Stimulated activated CD4-positive, alpha-beta T cell treated with anti-CD3 and anti-CD28 coated beads, TNF-alpha, amount 100 ng/mL, for 4 hours (primary cell): ENCODE measurements at regions not wholly inside any gene's neighbourhood (a gene's known extent, or its start where the extent isn't known, plus 50 kb on each side); places are given as distances from the start of the nearest gene placed in this dataset.

Experiments
- DNase-seq, 3 experiments: peaks; one replicate each; pipeline ENCODE4 v3.0.0-alpha.2; 2020; ENCODE audit warnings: low read depth in 3 of 3

DNA sequence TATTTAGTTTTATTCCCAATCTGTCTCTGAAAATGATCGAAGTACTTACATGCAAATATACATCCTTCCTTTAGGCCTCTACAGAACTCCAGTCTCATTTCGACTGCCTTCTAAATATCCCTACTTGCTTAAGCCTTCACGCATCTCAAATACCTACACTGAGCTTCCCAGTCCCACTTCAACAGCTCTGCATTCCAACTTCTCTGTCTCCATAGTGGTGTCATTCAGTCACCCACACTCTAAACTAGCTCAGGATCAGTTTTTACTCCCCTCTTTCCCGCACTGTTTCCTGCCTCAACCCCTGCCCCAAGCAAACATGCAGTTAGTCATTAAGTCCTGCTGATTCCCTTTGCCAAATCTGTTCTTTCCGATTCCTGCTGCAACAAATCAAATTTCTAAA lies 91.8 kb upstream of the PREP start:
- DNase-seq, result no peak

DNA sequence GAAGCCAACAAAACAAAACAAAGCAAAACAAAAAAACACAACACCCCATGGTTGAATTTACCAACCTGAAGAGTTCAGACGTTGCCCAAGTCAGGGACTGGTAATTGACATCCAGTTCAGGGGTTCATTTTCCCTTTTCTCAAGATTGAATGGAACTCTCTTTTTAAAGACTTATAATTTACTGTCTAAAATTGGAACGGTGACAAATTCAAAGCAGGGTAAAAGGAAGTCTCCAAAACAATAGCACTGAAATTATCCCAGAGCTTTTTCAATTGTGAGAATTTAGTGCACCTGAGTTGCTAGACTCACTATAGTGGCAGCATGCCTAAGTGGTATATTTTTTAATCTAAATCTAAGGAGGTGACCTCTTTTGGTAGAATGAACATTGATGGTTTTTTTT lies 90.9 kb upstream of the PREP start:
- no peak for DNase-seq

DNA sequence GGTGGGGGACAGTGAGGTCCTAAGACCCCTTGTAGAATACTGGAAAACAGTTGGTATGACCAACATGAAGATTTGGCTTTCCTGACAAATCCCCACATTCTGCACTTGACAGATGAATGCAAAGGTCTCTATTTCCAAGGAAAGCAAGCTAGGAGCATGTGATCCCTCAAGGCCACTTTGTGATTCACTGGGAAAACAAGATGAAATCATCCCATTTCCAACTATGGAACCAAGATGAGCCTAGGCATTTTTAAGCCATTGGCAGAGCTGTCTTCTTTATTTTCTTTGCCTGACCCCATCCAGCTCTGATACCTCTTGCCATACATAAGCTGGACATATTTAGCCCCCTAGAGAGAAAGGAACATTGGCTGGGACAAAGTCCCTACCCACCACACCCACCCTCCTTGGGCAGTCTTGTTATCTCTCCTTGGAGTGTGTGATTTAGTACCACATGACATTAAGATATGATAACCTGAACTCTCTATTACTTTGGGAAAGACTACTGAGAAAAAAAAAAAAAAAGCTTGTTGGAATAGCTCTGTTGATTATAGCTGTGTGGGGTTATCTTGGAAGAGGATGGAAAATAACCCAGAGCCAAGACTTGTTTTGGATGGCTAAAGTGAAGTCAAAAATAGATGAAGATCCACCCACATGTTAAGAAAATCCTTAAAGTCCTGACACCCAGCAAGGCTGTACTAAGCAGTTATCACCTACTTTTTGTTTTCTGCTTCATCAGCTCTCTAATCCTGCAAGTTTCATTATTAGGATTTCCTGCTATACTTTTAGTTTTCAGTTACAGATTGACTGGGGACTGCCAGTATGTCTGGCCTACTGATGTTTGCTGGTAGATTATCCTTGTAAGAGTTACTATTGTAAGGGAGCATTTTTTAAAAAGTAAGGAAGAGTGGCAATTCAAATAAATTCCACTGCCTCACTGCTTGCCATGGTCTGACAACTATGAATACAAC lies 90.1 kb upstream of the PREP start:
- no peak for DNase-seq

DNA sequence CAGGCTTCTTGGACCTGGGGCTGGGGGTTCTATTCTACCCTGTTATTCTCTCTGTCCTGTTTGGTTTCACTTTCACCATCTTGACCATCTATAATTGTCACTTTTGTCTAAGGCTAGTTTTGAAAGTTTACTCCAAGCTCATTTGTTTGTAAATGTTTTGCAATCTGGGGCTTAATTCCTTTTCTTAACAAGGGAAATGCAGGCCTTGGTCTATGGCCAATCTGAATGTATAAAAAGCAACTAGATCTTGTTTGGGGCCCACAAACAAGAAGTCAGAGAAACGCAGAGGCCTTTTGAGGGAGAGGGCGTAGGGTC lies 86.3 kb upstream of the PREP start:
- DNase-seq, result no peak

DNA sequence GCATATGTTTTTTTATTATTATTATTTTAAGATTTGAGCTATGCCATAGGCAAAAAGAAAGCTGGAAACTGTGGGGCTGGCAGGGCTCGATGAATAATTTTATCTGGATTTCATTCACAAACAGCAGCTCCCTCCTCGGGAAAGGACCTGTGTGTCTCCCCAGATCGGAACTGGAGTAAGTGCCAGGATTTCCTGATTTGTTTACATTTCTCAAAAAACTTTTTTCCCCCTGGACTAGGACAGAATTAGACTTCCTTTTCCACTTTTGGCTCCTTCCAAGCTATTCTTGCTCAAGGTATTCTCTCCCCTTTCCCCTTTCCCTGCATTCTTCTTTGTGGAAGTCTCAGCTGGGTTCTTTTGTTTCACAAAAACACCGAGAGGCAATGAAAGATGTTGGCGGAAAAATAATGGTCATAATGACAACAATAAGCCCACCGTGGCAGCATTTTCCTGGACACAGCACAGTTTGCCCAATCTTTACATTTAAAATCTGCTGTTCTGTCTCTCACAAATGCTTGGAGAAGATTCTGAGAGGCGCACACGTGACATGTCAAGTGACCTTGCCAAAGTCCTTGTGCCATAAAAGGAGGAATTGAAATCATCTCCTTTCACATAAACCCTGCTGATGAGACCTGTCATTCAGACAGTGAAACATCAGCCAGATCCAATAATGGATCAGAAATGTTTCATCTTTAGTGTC lies 85.8 kb upstream of the PREP start:
- DNase-seq, result no peak

DNA sequence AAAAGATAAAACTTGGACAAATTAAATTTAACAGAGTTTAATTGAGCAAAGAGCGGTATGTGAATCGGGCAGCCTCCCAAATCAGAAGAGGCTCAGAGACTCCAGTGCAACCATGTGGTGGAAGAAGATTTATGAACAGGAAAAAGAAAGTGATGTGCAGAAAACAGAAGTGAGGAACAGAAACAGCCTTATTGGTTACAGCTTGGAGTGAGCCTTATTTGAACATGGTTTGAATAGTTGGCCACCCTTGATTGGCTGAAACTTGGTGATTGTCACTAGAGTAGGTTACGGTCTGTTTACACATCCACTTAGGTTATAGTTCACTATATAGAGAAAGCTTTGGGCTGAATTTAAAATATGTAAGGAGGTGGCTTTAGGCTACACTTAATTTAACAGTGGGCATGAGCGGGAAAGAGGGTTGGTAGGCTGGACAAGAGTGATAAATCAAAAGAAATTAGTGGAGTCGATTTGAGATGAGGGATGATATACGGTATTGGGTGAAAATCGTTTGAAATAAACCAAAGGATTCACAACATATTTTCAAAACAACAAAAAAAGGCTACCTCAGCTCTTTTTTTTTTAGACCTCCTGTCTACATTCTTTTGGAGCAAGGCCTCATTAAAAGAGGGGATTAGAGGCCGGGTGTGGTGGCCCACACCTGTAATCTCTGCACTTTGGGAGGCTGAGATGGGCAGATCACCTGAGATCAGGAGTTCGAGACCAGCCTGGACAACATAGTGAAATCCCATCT lies 84.3 kb upstream of the PREP start:
- DNase-seq, result no peak

DNA sequence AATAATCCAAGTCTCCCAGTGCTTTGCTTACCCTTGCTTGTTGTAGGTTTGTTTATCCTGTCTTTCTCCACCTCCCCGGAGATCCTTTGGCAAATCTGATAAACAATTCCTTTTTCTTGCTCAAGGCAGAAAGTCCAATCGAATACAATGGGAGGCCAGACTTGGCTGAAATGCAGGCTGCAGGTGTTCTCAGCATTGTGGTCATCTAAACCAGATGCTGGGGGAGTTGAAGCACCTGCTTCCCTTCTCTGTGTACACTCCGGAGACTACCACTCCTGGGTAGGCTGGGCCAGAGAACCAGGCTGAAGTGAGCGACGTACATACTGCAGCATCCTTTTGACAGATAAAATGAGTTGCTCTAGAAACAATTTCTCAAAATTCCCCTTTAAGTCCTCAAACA lies 82.6 kb upstream of the PREP start:
- no peak for DNase-seq

DNA sequence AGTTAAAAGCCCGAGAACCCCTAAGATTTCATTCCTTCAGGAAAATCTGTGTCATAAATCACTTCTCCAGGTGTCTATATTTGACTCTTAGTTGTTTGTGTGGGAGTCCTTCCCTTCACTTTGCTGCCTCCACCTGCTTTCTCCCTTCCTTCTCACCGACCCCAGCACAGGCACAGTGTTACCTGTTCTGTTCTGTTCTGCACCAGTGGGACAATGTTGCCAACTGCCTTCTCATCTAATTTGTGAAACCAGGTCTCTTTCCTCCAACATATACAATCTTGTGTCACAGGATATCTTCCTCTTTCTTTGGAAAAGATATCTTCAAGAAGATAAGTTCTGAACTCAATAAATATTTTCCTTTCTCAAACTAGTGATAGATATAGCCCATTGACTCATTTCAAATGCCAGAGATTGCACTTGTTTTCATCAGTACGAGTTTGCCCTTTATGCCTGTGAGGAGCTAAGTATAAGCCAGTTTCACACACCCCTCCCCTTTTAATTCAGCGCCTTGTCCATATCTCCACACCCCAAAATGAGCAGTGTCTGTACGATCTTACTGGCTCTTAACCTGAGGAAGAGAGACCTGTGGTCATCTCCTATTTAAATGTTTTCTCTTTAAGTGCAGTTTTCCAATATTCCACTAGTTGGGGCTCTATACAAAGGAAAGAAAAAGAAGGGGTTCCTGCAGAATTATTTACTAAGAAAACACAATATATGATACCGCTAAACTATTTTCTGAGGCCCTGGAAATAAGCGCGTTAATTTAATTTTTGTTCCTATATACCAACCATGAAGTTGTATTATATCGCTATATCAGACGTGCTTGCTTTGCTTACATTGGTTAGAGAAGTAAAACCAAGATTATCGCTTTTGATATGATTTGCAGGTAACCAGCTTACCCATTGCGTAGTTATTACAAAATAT lies 81.6 kb upstream of the PREP start:
- DNase-seq, result no peak

DNA sequence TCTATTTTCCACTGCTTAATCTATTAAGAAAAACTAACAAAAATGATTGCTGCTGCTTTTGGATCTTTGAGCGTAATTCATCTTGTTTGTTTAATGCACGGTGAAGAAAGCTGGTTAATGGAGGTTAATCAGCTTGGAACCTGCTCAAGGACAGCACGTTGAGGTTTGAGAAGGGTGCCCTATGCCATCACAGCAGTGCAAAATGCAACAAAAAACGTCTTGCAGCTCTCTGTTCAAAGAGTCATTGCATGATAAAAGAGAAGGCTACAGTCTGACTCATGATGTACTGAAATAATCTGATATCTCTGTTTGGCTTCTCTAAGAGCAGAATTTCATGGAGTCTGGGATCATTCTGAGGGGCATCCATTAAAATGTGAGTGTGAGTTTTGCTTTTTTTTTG lies 80.6 kb upstream of the PREP start:
- DNase-seq, result no peak

DNA sequence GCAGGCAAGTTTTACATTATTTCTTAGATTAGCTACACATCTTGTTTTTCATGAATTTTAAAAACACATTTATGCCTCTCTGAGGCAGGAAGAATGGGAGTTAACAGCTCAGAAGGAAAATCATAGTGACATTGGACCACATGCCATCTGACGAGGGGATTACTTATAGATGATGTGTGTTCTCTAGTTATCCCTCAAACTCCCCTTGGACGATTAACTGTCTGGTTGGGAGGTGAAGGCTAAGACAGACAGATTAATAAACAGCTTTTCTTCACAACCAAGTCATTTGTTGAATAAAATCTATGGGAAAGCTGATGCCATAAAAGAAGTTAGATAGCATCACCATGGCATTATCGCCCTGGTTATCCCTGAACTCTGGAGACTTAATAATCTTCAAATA lies 80.0 kb upstream of the PREP start:
- DNase-seq, result no peak

DNA sequence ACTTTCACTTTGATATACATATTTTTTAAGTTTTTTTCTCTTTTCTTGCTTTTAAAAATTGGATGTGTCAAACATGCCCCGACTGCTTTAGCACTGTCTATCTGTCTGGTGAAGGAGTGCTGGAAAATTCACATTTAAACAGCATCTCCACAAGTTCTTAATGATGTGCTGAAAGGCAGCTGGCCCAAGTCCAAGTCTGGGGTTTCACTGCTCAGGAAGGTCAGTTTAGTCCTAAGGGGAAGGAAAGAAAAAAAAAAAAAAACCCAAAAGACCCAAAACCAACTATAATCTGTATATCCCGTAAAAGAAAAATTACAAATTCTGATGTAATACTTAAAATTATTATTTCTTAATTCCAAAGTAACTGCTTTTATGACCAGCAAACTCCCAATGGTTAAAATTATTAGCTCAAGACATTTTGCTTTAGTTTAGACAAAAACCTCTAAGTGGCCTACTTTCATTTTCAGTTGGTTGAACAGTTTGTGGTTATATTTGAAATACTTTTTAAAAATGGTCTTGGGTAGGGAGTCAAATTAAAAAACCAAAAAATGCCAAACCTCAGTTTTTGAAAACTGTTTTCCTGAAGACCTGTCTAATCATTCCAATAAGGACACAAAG lies 79.5 kb upstream of the PREP start:
- DNase-seq, result no peak

DNA sequence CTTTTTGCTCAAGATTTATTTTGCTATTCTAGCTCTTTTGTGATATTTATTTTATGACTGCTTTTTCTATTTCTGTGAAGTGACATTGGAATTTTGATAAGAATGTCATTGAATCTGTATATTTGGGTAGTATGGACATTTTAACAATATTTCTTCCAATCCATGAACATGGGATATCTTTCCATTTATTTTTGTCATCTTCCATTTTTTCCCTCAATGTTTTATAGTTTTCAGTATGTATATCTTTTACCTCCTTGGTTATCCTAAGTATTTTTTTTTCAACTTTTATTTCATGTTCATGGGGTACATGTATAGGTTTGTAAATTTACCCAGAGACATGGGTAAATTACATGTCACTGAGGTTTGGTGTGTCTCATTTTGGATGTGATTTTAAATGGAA lies 74.1 kb upstream of the PREP start:
- DNase-seq, result no peak

DNA sequence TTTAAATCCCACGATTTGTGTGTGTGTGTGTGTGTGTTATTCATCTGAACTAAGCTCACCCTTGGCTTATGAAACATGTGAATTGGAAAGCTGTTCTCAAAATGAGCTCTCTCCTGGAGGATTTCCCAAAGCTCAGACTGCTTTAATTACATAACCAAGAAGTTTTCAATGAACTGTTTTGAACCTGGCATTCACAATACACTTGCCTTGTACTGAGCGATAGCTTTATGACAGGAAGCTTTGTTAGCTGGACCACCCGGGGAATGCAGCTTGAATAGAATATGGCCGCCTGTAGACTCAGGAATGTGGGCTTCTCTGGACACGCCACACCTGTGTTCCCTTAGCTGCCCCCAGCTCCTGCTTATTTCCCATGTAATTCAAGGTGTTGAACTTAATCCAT lies 71.4 kb upstream of the PREP start:
- no peak for DNase-seq

DNA sequence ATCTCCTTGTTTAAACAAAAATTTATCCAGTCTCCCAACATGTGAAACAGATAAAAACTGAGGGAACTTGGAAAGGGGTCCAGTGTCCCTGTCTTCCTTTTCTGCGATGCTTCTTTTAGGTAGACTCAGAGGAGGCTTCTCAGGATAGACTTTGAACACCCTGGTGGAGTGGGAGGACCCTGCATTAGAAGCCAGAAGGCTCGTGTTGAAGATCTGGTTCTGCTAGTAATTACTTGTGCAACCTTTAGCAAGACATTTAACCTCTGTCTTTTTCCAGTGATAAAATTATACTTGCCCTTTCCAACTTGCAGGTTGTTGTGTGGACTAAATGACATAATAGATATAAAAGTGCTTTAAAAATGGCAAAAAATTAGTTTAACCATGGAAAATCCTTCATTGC lies 67.1 kb upstream of the PREP start:
- DNase-seq, result no peak

DNA sequence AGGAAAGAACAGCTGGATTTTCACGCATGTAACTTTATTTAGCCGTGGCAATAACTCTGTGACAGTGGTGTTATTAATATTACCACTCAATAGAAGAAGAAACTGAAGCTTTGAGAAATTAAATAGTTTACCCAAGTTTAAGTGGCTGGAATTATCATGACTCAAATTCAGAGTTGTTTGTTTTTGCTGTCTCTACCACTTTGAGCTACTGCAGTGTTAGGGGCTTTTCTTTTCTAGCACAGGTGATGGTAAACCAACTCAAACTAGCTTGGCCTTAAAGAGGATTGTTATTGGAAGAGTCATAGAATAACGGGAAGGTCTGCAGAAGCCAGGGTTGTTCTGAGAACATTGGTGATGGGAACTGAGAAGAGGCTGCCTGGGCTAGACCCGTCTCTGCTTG lies 66.0 kb upstream of the PREP start:
- DNase-seq, result no peak

DNA sequence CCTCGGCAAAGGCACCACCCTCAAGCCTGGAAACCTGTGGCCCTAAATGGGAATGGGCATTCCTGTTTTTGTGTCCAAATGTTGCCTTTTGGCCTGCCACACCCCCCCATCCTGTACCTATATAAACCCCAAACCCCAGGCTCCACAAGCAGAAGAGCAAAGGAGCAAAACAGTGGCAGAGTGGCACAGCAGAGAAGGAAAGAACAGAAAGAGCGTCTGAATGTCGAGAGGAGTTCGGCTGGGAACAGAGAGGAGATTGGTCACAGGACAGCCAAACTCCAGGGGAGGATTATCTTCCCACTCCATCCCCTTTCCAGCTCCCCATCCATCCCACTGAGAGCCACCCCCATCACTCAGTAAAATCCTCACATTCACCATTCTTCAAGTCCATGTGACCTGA lies 58.0 kb upstream of the PREP start:
- DNase-seq, result no peak

DNA sequence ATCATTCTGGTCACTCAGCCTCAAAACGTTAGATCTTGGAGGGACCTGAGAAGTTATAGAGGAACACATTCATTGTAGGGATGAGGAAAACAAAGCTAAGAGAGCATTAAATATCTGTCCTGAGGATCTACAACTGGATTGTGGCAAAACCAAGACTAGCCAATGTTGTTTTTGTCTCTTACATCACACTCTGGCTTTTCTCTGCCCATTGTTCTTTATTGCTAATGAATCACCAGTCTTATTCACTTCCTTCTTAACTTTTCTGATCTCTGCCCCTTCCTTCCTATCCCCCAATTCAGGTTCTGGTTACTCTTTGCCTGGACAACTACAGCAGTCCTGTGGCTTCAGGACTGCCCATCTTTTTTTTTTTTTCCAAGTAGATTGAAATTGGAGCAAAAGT lies 57.0 kb upstream of the PREP start:
- no peak for DNase-seq

DNA sequence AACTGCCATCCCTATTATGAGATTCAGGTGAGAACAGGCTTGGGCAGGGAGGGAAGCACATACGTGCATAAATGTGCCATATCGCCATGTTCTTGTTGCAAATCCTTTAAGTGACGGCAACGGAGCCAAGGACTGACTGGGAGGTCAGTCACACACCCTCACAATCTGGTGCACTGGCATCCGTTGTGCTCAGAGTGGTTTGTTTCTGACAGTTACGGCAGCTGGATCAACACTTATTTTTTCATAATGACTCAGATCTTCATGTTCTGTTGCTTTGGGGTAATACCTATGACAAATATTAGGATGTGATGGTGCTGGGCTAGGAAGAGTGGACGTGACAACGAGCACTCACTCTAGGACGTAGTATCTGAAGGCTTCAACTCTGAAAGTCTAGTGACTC lies 56.2 kb upstream of the PREP start:
- no peak for DNase-seq

DNA sequence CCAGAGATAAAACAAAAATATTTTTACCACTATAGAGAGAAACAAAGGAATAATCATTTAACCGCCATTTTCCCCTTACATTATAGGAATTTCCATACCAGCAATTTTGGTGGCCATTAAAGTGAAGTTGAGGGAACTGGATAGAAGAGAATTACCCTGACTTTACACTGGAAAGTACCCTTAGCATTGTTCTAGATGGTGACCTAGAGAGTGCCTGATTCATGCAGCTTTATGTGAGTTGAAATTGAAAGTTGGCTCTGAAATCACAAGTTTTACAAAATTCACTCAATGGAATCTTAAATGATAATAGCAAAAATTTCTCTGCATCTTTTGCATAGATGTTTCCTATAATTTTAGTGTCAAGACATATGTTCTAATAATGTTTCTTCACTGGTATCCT lies 55.7 kb upstream of the PREP start:
- no peak for DNase-seq

DNA sequence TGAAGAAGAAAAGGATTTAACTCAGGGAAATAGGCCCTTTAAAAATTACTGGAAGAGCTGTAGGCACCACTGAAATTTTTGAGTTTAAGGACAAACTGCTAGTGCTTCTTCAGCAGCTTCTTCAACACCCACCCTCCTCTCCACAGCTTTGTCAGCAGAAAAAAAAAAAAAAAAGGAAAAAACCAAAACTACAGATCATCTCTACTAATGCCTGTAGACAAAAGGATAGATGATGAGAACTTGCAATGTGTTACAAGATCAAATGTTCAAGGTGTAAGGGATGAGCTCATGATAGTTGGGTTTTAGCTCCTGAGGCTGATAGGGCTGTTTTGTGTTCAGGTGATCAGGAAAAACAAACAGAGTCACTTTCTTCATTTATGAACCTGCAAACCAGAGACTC lies 55.2 kb upstream of the PREP start:
- DNase-seq, result no peak

DNA sequence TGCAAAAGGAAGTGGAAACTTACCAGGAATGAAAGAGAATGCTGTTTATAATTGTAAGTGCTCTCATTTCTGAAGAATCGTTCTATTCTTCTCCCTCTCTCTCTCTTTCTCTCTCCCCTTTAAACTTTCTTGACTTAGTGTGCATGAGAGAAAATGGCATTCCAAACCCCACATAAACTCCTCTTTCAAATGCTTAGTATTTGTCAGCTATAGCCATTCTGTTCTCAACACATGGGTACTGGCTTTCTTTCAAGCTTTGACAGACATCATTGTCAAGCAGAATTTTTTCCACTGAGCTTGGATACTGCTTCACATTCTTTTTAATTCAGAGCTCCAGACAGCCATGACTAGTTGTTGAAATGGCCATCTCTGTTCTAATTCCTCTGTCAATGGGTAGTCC lies 51.1 kb upstream of the PREP start:
- DNase-seq, result no peak
